OCI-LY1 (cell line): ENCODE measurements at regions not wholly inside any gene's neighbourhood (a gene's known extent, or its start where the extent isn't known, plus 50 kb on each side); places are given as distances from the start of the nearest gene placed in this dataset.

Experiments used
- CTCF ChIP-seq: fragments of 200-600 bp; sonication (generic), shearing (Covaris generic); IDR thresholded peaks from 2 replicates; pipeline ENCODE4 v1.5.1; 2017; ENCODE audit warnings: mild to moderate bottlenecking, antibody characterized with exemption, low read length, moderate library complexity, mixed read lengths
- EZH2 ChIP-seq: fragments of 200-600 bp; sonication (generic), shearing (Covaris generic); IDR thresholded peaks from 2 replicates; pipeline ENCODE4 v1.8.0; 2017; ENCODE audit warnings: borderline replicate concordance, mixed run types, mild to moderate bottlenecking, antibody characterized with exemption, low read length, moderate library complexity, mixed read lengths

GRCh38 chr1:29532751-29533150 is 296.4 kb downstream of the PTPRU start:
- TF ChIP-seq CTCF (no peak), EZH2 (no peak)
